HEK293T (cell line): ENCODE measurements at regions not wholly inside any gene's neighbourhood (a gene's known extent, or its start where the extent isn't known, plus 50 kb on each side); places are given as distances from the start of the nearest gene placed in this dataset.

Experiments used
- CTCF ChIA-PET: fragments of 350-600 bp; formaldehyde crosslinking; extraction: SDS; loops from one replicate; lab custom pipeline; 2021; ENCODE audit warnings: antibody characterized with exemption, inconsistent platforms; lab: Yijun Ruan, JAX
- POLR2A ChIA-PET: fragments of 350-600 bp; formaldehyde crosslinking; extraction: SDS; loops from one replicate; lab custom pipeline; 2020; ENCODE audit warnings: antibody characterized with exemption, inconsistent platforms; lab: Yijun Ruan, JAX
- DNase-seq: peaks from one replicate; pipeline ENCODE4 v3.0.0; 2012; ENCODE audit warnings: mixed read lengths; ENCODE audit errors: extremely low spot score
- ARNT ChIP-seq: fragments of 450-650 bp; IDR thresholded peaks from 2 replicates; pipeline ENCODE4 v1.6.1; 2017; ENCODE audit warnings: mild to moderate bottlenecking
- BHLHE40 ChIP-seq: fragments of 450-650 bp; IDR thresholded peaks from 2 replicates; pipeline ENCODE4 v1.6.1; 2016; ENCODE audit warnings: mild to moderate bottlenecking, moderate library complexity, borderline replicate concordance
- CTBP1 ChIP-seq: fragments of 450-650 bp; IDR thresholded peaks from 2 replicates; pipeline ENCODE4 v1.6.1; 2016; ENCODE audit warnings: borderline replicate concordance
- ELF4 ChIP-seq: fragments of 450-650 bp; IDR thresholded peaks from 2 replicates; pipeline ENCODE4 v1.6.1; 2017; ENCODE audit warnings: antibody characterized with exemption
- FOXA1 ChIP-seq: fragments of 450-650 bp; IDR thresholded peaks from 2 replicates; pipeline ENCODE4 v1.6.1; 2016; ENCODE audit warnings: mild to moderate bottlenecking
- FOXK2 ChIP-seq: fragments of 450-650 bp; IDR thresholded peaks from 2 replicates; pipeline ENCODE4 v1.6.1; 2016; ENCODE audit warnings: mild to moderate bottlenecking
- FOXM1 ChIP-seq: fragments of 450-650 bp; IDR thresholded peaks from 2 replicates; pipeline ENCODE4 v1.6.1; 2017; ENCODE audit warnings: mild to moderate bottlenecking, borderline replicate concordance
- HDGF ChIP-seq: fragments of 450-650 bp; IDR thresholded peaks from 2 replicates; pipeline ENCODE4 v1.6.1; 2017; ENCODE audit warnings: antibody characterized with exemption, borderline replicate concordance
- L3MBTL2 ChIP-seq: fragments of 450-650 bp; conservative IDR thresholded peaks from 2 replicates; pipeline ENCODE4 v1.6.1; 2016; ENCODE audit warnings: mild to moderate bottlenecking
- LEF1 ChIP-seq: fragments of 450-650 bp; IDR thresholded peaks from 2 replicates; pipeline ENCODE4 v1.6.1; 2017; ENCODE audit warnings: mild to moderate bottlenecking, borderline replicate concordance
- NFRKB ChIP-seq: fragments of 450-650 bp; IDR thresholded peaks from 2 replicates; pipeline ENCODE4 v1.6.1; 2016; ENCODE audit warnings: mild to moderate bottlenecking, moderate library complexity
- PKNOX1 ChIP-seq: fragments of 450-650 bp; IDR thresholded peaks from 2 replicates; pipeline ENCODE4 v1.6.1; 2016
- SP1 ChIP-seq: fragments of 450-650 bp; IDR thresholded peaks from 2 replicates; pipeline ENCODE4 v1.6.1; 2017
- SUZ12 ChIP-seq: fragments of 450-650 bp; IDR thresholded peaks from 2 replicates; pipeline ENCODE4 v1.6.1; 2016; ENCODE audit warnings: mild to moderate bottlenecking
- TARDBP ChIP-seq: fragments of 450-650 bp; IDR thresholded peaks from 2 replicates; pipeline ENCODE4 v1.6.1; 2016
- ZNF384 ChIP-seq: fragments of 450-650 bp; IDR thresholded peaks from 2 replicates; pipeline ENCODE4 v1.6.1; 2016

GRCh38 chr2:187748958-187749357 is 194.7 kb upstream of the TFPI start:
- TF ChIP-seq TARDBP (no peak), ZNF384 (no peak), FOXK2 (no peak)
- POLR2A ChIA-PET = no interaction called here
- CTCF ChIA-PET = no interaction called here
- DNase-seq = no peak

GRCh38 chr2:187749804-187750431 is 195.7 kb upstream of the TFPI start:
- DNase-seq = no peak
- ChIA-PET CTCF (no interaction called here), POLR2A (no interaction called here)
- TF ChIP-seq BHLHE40 (no peak), FOXM1 (no peak), LEF1 (no peak), ARNT (no peak), TARDBP (no peak), CTBP1 (no peak), NFRKB (no peak)

- no peak for DNase-seq
- ChIA-PET CTCF (no interaction called here), POLR2A (no interaction called here)
- TF ChIP-seq SUZ12 (no peak), FOXK2 (no peak), TARDBP (no peak), FOXA1 (no peak), ELF4 (no peak), L3MBTL2 (no peak), ZNF384 (no peak), ARNT (no peak), FOXM1 (no peak), CTBP1 (no peak), SP1 (no peak), NFRKB (no peak), LEF1 (no peak), BHLHE40 (no peak), PKNOX1 (no peak), HDGF (no peak)
These were observed 214.8 kb upstream of the TFPI start for GRCh38 chr2:187768995-187769394.

- POLR2A ChIA-PET = no interaction called here
- TF ChIP-seq HDGF (no peak), FOXA1 (no peak), FOXM1 (no peak), ZNF384 (no peak), SUZ12 (no peak), PKNOX1 (no peak), LEF1 (no peak), L3MBTL2 (no peak), CTBP1 (no peak), BHLHE40 (no peak), ELF4 (no peak)
- no peak for DNase-seq
- CTCF ChIA-PET = no interaction called here
These were observed 215.2 kb upstream of the TFPI start for GRCh38 chr2:187769437-187769836.

- CTCF ChIA-PET = no interaction called here
- POLR2A ChIA-PET = no interaction called here
- TF ChIP-seq CTBP1 = no peak
- TF ChIP-seq HDGF = no peak
- TF ChIP-seq PKNOX1 = no peak
- TF ChIP-seq NFRKB = no peak
- no peak for TF ChIP-seq ZNF384
- TF ChIP-seq LEF1 = no peak
- TF ChIP-seq L3MBTL2 = no peak
- no peak for TF ChIP-seq TARDBP
- TF ChIP-seq ARNT = no peak
- no peak for TF ChIP-seq FOXA1
- no peak for TF ChIP-seq BHLHE40
- TF ChIP-seq FOXK2 = no peak
- no peak for TF ChIP-seq FOXM1
- TF ChIP-seq ELF4 = no peak
- TF ChIP-seq SP1 = no peak
- no peak for TF ChIP-seq SUZ12
- DNase-seq = no peak
These were observed 220.4 kb upstream of the TFPI start for GRCh38 chr2:187774551-187775071.

GRCh38 chr2:187775196-187775595 is 221.0 kb upstream of the TFPI start:
- DNase-seq = no peak
- no peak for TF ChIP-seq NFRKB
- TF ChIP-seq SUZ12 = no peak
- no peak for TF ChIP-seq ZNF384
- TF ChIP-seq ELF4 = no peak
- no peak for TF ChIP-seq CTBP1
- no peak for TF ChIP-seq ARNT
- no peak for TF ChIP-seq BHLHE40
- no peak for TF ChIP-seq TARDBP
- no peak for TF ChIP-seq LEF1
- TF ChIP-seq SP1 = no peak
- no peak for TF ChIP-seq FOXM1
- no peak for TF ChIP-seq L3MBTL2
- TF ChIP-seq PKNOX1 = no peak
- TF ChIP-seq HDGF = no peak
- no peak for TF ChIP-seq FOXK2
- TF ChIP-seq FOXA1 = no peak
- ChIA-PET POLR2A (no interaction called here), CTCF (no interaction called here)
